Psoas muscle (tissue), 7 donors: ENCODE measurements at regions not wholly inside any gene's neighbourhood (a gene's known extent, or its start where the extent isn't known, plus 50 kb on each side); places are given as distances from the start of the nearest gene placed in this dataset.
"Not testable (repeated sequence)": the region's sequence is repeated elsewhere in the genome, so short reads cannot be mapped to it uniquely, and the experiment has no call there.

Source experiments
- ATAC-seq, 4 donors: fragments of 200-7000 bp; cut with Tn5 transposase; one replicate each; pipeline ENCODE4 v1.9.1; 2020; ENCODE audit warnings: moderate library complexity in 3 of 4, mild to moderate bottlenecking in 2 of 4
- DNase-seq, 2 donors: peaks; one replicate each; pipeline ENCODE4 v3.0.0-alpha.2; 2020
- H3K27ac ChIP-seq: fragments of 200-600 bp; one replicate; pipeline ENCODE4 v1.8.0; 2022
- H3K27me3 ChIP-seq, 3 donors: fragments of 200-600 bp in 1 of 3; one replicate each; pipeline versions ENCODE4 v1.6.1 to v1.8.0; 2013 to 2022; ENCODE audit warnings: low read length in 2 of 3, mild to moderate bottlenecking in 2 of 3, moderate library complexity in 1 of 3; ENCODE audit not compliant: insufficient read depth in 3 of 3
- H3K36me3 ChIP-seq, 2 donors: fragments of 200-600 bp in 1 of 2; one replicate each; pipeline versions ENCODE4 v1.6.1 to v1.8.0; 2013 to 2022; ENCODE audit warnings: low read depth in 1 of 2, mild to moderate bottlenecking in 1 of 2, moderate library complexity in 1 of 2; ENCODE audit not compliant: insufficient read depth in 1 of 2
- H3K4me1 ChIP-seq: fragments of 200-600 bp; one replicate; pipeline ENCODE4 v1.8.0; 2022
- H3K4me3 ChIP-seq: fragments of 200-600 bp; one replicate; pipeline ENCODE4 v1.8.0; 2022; ENCODE audit warnings: mild to moderate bottlenecking
- H3K9me3 ChIP-seq: fragments of 200-600 bp; one replicate; pipeline ENCODE4 v1.8.0; 2022
- WGBS, 3 donors: extraction: QIAGEN DNeasy Blood & Tissue Kit; methylation state at CpG; one replicate each; pipeline versions ENCODE4 v1.1.6 to v1.1.7; 2013; 5-methylcytosine and 5-hydroxymethylcytosine counted together
- intact Hi-C, 2 donors: fragments of 100-400 bp; cut with DNase I; formaldehyde crosslinking; loops; one replicate each; pipeline versions ENCODE4 v1.11.0 to v1.14.2; 2022
- TF ChIP-seq, protein P1 (sequence below): fragments of 200-600 bp; IDR thresholded peaks from one replicate; pipeline ENCODE4 v1.8.0; 2022; ENCODE audit warnings: antibody characterized with exemption
- donor health status: healthy with polysubstance abuse.
- donor health status: DM: no; HTN: no; CAD: no; lungs with moderate emphysema.
- donor health status: Bipolar disorder and iron deficiency.
- donor health status: healthy.
- donor health status: DM: yes; HTN: yes; CAD: no.
- donor health status: DM: no; HTN: no; CAD: no.
- donor health status: DM: yes; HTN: yes; CAD: no.

DNA sequence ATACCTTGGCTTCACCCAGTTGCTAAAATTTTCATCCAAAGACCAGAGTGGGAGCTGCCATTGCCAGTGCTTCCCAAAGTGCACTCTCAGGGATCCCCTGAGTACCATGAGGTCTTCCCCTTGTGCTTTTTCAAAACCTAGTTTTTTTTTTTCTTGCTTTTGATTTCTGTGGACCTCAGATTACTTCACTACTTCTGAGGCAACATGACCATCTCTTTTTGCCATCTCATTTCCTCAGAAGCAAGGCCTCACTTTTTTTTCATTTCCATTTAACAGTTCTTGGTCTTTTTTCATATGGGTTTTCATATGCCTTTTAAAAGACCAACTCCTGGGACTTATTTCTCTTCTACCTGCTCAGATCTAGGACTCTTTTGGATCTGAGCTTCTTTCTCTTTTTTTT is 64.1 kb upstream of the MMS22L start:
- TF ChIP-seq, protein P1, sequence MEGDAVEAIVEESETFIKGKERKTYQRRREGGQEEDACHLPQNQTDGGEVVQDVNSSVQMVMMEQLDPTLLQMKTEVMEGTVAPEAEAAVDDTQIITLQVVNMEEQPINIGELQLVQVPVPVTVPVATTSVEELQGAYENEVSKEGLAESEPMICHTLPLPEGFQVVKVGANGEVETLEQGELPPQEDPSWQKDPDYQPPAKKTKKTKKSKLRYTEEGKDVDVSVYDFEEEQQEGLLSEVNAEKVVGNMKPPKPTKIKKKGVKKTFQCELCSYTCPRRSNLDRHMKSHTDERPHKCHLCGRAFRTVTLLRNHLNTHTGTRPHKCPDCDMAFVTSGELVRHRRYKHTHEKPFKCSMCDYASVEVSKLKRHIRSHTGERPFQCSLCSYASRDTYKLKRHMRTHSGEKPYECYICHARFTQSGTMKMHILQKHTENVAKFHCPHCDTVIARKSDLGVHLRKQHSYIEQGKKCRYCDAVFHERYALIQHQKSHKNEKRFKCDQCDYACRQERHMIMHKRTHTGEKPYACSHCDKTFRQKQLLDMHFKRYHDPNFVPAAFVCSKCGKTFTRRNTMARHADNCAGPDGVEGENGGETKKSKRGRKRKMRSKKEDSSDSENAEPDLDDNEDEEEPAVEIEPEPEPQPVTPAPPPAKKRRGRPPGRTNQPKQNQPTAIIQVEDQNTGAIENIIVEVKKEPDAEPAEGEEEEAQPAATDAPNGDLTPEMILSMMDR: no peak
- Histone ChIP-seq H3K27ac (no peak overlapping the region), H3K4me1 (no peaks in the 10 kb centered on the region), H3K36me3 (no peaks in the 10 kb centered on the region), H3K27me3 (no peaks in the 10 kb centered on the region), H3K9me3 (no peaks in the 10 kb centered on the region), H3K4me3 (no peak overlapping the region)
- intact Hi-C loops: no loop called here
- DNase-seq (no peak), ATAC-seq (no peak)

DNA sequence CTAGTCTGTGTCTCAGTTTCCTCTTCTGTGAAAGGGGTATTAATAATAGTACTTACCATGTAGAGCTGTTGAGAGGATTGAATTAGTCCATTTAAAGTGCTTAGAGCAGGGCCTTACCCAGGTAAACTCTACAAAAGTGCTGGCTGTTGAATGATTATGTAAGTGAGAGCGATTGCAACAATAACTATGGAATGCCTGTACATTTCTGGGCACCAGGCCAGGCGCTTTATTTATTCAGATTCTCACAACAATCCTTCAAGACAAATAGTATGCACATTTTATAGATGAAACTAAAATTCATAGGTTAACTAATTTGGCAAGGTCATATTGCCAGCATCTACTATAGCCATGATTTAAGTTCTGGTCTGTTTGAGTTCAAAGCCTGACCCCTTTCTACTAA is 78.3 kb upstream of the MMS22L start:
- Histone ChIP-seq H3K27me3 (no peaks in the 10 kb centered on the region), H3K4me3 (no peak overlapping the region), H3K4me1 (no peaks in the 10 kb centered on the region), H3K36me3 (no peaks in the 10 kb centered on the region), H3K27ac (no peak overlapping the region), H3K9me3 (no peaks in the 10 kb centered on the region)
- TF ChIP-seq, protein P1: no peak
- 70 to 79% (median 70%) methylated on average over 2 of the region's 2 CpGs for WGBS, 3 donors
- DNase-seq (no peak), ATAC-seq (no peak)
- intact Hi-C loops: no loop called here

DNA sequence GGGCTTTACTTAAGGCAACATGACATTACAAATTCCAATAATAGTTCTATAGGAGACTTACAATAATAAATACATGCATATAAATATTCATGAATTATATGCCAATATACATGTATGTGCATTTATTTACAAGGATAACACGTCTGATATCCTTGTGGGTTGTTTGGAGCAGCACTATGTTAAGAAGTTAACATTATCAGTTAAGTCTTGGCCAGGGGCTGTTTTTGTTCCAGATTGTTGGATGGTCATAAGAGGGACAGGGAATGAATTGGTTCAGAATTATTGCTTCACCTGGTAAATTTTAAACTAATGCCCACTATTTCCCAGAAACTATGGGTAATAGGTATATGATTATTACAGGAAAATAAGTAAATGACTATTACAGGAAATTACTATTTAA is 81.3 kb upstream of the MMS22L start:
- no peak overlapping the region for H3K4me3 ChIP-seq
- no peak for DNase-seq
- no peak for ATAC-seq
- 62 to 74% (median 62%) methylated on average over 1 of the region's 1 CpG for WGBS, 3 donors
- no peaks in the 10 kb centered on the region for H3K27me3 ChIP-seq
- intact Hi-C loops: no loop called here
- TF ChIP-seq, protein P1: no peak
- H3K4me1 ChIP-seq: no peaks in the 10 kb centered on the region
- H3K9me3 ChIP-seq: no peaks in the 10 kb centered on the region
- no peaks in the 10 kb centered on the region for H3K36me3 ChIP-seq
- H3K27ac ChIP-seq: no peak overlapping the region

DNA sequence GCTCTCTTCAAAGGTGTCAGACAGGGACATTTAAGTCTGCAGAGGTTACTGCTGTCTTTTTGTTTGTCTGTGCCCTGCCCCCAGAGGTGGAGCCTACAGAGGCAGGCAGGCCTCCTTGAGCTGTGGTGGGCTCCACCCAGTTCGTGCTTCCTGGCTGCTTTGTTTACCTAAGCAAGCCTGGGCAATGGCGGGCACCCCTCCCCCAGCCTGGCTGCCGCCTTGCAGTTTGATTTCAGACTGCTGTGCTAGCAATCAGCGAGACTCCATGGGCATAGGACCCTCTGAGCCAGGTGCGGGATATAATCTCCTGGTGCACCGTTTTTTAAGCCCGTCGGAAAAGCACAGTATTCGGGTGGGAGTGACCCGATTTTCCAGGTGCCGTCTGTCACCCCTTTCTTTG is 99.1 kb upstream of the MMS22L start:
- intact Hi-C loops, ATAC-seq, H3K4me3 ChIP-seq, H3K27me3 ChIP-seq, DNase-seq, H3K4me1 ChIP-seq, H3K27ac ChIP-seq, H3K9me3 ChIP-seq, H3K36me3 ChIP-seq: not testable (repeated sequence)
- 79 to 90% (median 84%) methylated on average over 4 to 11 of the region's 11 CpGs for WGBS, 3 donors

DNA sequence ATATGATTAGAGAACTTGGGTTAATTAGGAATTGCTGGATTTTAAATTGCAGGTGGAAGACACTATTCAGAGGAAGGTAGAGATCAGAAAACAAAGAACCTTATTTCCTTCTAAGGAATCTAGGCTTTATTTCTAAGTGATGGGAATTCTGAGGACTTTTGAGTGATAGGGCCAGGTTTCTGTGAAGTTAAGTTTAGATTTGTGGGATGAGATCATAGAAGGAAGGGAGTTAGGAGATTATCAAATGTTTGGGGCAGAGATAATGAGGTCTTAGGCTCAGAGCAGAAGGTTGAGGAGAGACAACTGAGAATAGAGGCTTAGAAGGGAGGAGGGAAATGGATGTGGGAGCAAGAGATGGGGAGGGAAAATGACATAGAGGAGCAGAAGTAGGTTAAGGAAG is 109.7 kb upstream of the MMS22L start:
- no peak overlapping the region for H3K4me3 ChIP-seq
- H3K9me3 ChIP-seq: no peaks in the 10 kb centered on the region
- H3K36me3 ChIP-seq: no peaks in the 10 kb centered on the region
- intact Hi-C loops: loop anchor here (5.0 to 10.0 kb wide), 4 partner anchors 205 to 498 kb away; partner anchors contain the start of gene NDUFAF4 (in 2 of the 2)
- H3K27me3 ChIP-seq: peaks cover 0 to 3% (median 0%) of the 10 kb centered on the region in 3 donors
- ATAC-seq: no peak
- TF ChIP-seq, protein P1: no peak
- H3K27ac ChIP-seq: no peak overlapping the region
- H3K4me1 ChIP-seq: no peaks in the 10 kb centered on the region
- DNase-seq: no peak
